Adrenal gland (tissue), 5 donors: ENCODE measurements at regions not wholly inside any gene's neighbourhood (a gene's known extent, or its start where the extent isn't known, plus 50 kb on each side); places are given as distances from the start of the nearest gene placed in this dataset.

Experiments used
- POLR2A ChIP-seq, 2 donors: fragments of 450-650 bp; IDR thresholded peaks; one replicate each; pipeline ENCODE4 v1.6.1; 2017; ENCODE audit warnings: antibody characterized with exemption in 2 of 2, mild to moderate bottlenecking in 2 of 2, moderate library complexity in 1 of 2
- TF ChIP-seq, protein P1 (sequence below), 6 experiments: fragments of 450-650 bp in 4 of 6; fragments of 200-600 bp in 2 of 6; sonication (generic) in 1 of 6; IDR thresholded peaks; 1 replicate in 5 of 6; 2 replicates in 1 of 6; pipeline versions ENCODE4 v1.5.1 to v1.8.0; 2016 to 2021; ENCODE audit warnings: antibody characterized with exemption in 6 of 6, mild to moderate bottlenecking in 2 of 6, moderate library complexity in 1 of 6
- donor health status: DM: no; HTN: no; CAD: no.

- no peak for TF ChIP-seq POLR2A (IDR thresholded peaks at IDR 0.05)
- TF ChIP-seq, protein P1, sequence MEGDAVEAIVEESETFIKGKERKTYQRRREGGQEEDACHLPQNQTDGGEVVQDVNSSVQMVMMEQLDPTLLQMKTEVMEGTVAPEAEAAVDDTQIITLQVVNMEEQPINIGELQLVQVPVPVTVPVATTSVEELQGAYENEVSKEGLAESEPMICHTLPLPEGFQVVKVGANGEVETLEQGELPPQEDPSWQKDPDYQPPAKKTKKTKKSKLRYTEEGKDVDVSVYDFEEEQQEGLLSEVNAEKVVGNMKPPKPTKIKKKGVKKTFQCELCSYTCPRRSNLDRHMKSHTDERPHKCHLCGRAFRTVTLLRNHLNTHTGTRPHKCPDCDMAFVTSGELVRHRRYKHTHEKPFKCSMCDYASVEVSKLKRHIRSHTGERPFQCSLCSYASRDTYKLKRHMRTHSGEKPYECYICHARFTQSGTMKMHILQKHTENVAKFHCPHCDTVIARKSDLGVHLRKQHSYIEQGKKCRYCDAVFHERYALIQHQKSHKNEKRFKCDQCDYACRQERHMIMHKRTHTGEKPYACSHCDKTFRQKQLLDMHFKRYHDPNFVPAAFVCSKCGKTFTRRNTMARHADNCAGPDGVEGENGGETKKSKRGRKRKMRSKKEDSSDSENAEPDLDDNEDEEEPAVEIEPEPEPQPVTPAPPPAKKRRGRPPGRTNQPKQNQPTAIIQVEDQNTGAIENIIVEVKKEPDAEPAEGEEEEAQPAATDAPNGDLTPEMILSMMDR (IDR thresholded peaks at IDR 0.05), result no peak
Observed at GRCh38 chr10:108036265-108036664, 871.8 kb upstream of the SORCS1 start.
